ENCODE measurements at regions not wholly inside any gene's neighbourhood (a gene's known extent, or its start where the extent isn't known, plus 50 kb on each side); places are given as distances from the start of the nearest gene placed in this dataset.
"Not testable (repeated sequence)": the region's sequence is repeated elsewhere in the genome, so short reads cannot be mapped to it uniquely, and the experiment has no call there.

- DNase-seq, result no peak
Observed at GRCh38 chr18:41113885-41114482, 841.0 kb upstream of the PIK3C3 start.

DNA sequence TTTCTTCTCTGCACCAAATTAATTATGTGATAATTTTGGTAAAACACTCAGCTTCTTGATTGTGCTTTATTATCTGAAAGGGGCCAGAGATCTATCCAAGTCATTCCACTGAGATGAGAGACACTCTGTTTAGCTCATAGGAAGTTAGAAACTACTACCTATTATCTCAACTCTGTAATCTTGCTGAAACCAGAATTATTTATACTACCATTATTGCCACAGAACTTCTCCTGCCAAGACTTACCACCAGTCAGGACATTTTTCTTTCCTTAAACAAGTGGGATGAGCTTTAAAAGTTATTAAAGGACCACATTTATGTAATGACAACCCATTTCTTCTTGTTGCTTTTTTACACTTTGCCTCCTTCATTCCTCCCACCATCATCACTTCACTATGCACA, 855.6 kb upstream of the PIK3C3 start:
- DNase-seq, result no peak

DNA sequence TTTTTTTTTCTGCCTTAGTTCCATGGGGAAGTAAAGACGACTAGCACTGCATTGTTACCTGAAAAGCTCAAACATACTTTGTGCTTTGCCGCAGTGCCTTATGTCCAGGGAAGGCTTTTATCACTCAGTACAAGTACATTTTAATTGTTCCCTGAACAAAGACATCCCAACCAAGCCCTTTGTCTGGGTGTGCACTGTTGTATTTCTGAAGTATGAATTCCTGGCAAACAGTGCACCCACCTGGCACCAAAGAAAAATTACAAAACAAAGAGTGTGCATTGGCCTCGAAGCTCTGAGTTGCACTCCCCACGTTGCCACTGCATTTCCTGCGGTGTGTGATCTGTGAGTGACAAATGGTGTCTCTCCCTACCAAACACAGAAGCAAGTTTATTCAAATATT, 858.5 kb upstream of the PIK3C3 start:
- DNase-seq, result no peak

GRCh38 chr18:41077076-41077475, 878.0 kb upstream of the PIK3C3 start:
- DNase-seq, result no peak

DNA sequence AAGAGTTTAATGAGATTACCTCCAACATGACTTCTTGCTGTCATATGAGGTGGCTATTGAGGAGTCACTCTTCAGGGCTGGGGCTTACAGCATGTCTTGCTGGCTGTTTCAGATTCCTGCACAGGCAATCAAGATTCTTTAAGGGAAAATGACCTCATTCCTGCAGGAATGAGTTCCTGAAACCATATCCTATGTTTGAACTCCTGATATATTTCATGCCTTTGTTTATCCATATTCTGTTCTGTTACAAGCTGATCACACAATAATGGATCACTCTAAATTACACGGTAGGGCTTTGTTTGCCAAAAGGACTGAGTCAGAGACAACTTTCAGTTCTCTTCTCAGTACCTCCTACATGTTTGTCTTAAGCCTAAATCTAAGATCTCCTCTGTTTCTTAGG, 879.8 kb upstream of the PIK3C3 start:
- no peak for DNase-seq

DNA sequence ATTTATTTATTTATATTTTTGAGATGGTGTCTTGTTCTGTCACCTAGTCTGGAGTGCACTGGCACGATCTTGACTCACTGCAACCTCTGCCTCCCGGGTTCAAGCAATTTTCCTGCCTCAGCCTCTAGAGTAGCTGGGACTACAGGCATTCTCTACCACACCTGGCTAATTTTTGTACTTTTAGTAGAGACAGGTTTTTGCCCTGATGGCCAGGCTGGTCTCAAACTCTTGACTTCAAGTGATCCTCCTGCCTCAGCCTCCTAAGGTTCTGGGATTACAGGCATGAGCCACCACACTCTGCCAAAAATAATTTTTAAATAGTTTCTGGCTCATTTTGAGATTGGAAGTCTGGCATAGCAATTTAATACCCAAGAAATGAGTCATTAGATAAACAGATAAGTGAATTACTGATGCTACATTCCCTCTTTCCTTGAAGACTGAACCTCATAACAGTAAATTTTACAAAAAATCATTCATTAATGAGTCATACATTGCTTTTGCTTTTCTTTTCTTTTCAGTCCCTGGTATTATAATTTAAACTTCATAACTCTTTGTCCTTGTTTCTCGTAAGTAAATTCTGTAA, 881.6 kb upstream of the PIK3C3 start:
- DNase-seq, result no peak

DNA sequence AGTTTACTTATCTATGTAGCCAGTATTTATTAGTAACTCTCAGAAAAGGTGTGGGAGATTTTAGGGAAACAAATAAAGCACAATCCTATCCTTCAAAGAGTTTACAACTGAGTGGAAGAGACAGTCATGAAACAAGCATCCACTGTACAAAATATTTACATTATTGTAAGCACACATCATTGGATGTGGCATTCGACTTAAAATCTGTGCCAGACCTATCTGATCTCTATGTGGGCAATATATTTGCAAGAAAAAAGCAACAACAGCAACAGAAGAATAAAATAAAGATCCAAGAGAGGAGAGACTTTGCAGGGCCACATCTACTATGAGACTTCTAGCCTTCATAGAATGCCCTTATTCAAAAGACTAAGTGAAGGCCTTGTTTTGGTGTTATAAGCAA, 882.1 kb upstream of the PIK3C3 start:
- DNase-seq, result no peak

- no peak for DNase-seq
Observed at GRCh38 chr18:41071826-41072225, 883.2 kb upstream of the PIK3C3 start.

- DNase-seq, result no peak
Observed at GRCh38 chr18:41069167-41069566, 885.9 kb upstream of the PIK3C3 start.

DNA sequence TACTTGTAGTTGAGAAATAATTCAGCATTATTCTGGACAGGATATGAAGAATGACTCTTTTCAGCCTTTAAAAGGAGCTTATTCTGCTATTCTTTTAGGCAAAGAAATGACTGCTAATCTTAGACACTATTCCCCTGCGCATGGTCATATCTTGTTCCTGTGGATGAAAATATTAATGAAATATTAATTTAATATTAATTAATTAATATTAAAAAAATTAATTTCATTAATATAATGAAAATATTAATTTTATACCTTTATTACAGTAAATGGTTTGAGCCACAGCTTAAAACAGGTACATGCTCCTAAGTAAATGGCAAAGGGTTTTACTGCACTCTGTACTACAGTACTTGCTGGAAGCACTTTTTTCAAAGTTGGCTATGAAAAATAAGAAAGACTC, 890.1 kb upstream of the PIK3C3 start:
- no peak for DNase-seq

DNA sequence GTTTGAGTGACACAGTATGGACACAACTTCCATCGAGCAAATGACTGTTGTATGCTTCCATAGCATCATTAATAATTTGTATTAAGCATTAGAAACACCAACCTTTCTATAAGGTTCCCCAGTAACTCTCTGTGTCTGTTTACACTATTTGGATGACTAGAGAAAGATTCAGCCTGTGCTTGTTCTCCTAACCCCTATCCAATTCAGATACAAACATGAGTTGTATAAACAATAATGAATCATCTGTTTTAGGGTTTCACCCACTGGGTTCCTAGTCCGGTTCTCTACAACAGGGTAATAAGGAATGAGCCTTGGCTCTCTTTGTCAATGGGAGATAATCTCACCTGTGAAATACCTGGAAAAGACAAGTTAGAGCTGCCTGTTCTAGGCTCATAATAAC, 894.1 kb upstream of the PIK3C3 start:
- DNase-seq, result no peak

DNA sequence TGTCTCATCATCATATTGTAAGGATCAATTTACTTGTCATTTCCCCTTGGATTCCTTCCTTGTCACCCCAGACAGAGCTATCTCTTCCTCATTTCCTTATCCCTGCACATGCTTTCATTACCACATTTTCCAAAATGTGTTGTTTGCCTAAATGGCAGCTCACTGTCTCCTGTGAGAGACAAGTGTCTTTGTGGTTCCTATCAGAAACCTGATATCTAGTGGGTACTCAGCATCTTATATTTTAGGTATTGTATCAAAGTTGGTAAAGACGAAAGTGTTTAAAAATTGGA, 896.0 kb upstream of the PIK3C3 start:
- no peak for DNase-seq

GRCh38 chr18:41058351-41059125, 896.5 kb upstream of the PIK3C3 start:
- DNase-seq, result no peak

GRCh38 chr18:41052625-41053024, 902.4 kb upstream of the PIK3C3 start:
- no peak for DNase-seq

DNA sequence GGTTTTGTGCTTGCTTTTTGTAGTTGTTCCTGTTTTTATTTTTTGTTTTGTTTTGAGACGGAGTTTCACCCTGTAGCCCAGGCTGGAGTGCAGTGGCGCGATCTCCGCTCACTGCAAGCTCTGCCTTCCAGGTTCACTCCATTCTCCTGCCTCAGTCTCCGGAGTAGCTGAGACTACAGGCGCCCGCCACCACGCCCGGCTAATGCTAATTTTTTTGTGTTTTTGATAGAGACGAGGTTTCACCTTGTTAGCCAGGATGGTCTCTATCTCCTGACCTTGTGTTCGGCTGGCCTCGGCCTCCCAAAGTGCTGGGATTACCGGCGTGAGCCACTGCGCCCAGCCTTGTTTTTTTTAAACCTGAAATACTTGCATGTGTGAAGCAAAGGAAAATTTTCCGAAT, 908.8 kb upstream of the PIK3C3 start:
- DNase-seq, result not testable (repeated sequence)

DNA sequence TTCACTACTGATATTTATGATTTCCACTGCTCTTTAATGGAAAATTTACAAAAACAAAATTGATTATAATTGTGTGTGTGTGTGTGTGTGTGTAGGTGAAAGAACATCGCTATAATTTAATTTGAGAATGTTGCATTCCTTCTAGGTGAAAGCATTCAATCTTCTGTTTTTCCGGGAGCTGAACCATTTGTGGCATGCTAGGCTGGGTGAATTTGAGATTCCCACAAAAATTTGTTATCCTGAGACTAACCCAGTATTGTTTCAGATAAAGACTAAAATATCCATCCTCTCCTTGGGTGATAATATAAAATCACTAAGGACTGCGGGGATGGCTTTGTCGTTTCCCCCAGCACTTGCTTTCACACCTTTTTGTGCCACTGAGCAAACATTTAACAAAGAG, 911.2 kb upstream of the PIK3C3 start:
- no peak for DNase-seq

DNA sequence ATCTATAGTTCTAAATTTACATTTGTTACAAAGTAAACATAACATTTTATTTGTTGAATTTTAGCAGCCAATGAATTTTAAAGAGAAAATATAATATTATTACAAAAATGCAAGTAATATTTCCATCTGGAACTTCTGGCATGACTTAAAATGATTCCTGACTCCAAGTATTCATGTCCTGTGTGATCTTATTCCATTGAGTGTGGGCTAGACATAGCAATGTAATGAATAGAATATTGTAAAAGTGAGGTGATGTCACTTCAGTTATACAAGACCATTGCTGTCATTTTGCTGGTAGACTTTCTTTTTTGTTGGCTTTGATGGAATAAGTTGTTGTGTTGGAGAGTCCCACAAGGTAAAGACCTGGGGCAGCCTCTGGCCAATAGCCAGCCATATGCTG, 912.2 kb upstream of the PIK3C3 start:
- no peak for DNase-seq

GRCh38 chr18:41038071-41038470, 917.0 kb upstream of the PIK3C3 start:
- no peak for DNase-seq

- DNase-seq, result no peak
Observed at GRCh38 chr18:41036346-41036745, 918.7 kb upstream of the PIK3C3 start.

DNA sequence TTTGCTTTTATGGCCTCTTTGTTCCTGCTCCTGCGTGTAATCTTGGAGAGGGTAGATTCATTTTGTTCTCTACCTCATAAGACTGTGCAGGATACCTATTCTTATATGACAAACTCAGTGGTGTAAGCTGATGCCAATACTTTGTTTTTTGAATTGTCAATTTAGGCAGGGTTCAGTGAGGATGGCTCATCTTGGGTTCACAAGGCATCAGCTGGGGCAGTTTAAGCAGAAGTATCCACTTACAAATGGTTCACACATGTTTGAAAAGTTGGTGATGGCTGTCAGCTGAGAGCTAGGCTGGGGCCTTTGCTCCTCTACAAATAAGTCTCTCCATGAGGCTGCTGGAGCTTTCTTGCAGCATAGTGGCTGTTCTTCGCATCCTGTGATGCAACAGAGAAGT, 920.6 kb upstream of the PIK3C3 start:
- no peak for DNase-seq

DNA sequence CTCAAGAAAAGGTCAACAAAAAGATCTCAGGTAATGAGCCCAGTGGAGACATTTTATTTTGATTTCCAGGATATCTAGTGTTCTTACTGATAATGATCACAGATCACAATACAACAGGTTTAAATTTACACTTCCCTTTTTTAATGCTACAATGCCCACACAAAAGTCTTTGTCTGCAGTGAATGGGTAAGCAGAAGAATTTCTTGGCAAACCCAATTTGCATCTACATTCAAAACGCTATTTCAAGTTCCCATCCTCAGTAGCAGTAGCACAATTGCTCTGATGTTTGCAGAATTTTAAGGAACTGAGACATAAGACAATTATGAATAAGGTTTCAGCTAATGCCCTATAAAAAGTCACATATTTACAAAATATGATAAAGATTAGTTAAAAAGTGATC, 929.4 kb upstream of the PIK3C3 start:
- no peak for DNase-seq

GRCh38 chr18:41024792-41025191, 930.2 kb upstream of the PIK3C3 start:
- no peak for DNase-seq

DNA sequence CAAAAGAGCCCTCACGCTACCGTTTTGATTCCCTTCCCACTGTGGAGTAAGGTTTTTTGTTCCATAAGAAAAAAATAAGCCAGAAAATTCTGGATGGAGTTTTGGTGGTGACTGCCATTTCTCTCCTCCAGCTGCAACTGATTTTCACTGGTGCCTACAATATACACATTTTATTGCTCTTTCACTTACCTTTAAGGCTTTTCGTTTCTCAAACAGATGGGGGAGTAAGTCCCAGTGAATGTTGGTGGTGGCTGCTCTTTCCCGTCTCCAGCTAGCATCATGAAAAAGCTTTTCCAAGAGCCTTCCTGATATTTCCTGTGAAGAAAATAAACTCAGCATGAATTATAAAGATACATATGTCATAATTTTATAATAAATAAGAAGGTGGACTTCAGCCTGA, 932.5 kb upstream of the PIK3C3 start:
- DNase-seq, result no peak

DNA sequence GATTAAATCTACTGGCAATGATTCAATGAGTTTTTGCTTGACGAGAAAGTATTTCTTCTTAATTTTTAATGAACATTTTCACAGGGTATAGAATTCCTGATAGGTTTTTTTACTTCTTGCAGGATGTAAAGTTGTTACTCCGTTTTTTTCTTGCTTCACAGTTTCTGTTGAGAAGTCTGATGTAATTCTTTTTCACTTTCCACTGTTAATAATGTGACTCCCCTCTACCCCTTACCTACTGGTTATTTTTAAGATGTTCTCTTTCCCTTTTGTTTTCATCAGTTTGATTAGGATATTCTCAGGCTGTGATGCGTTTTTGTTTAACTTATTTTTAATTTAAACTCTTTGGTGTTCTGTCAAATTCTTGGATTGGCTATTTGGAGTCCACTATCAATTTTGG, 933.9 kb upstream of the PIK3C3 start:
- DNase-seq, result no peak

GRCh38 chr18:41012194-41012593, 942.8 kb upstream of the PIK3C3 start:
- no peak for DNase-seq

All from T-helper 9 cell (primary cell).